Activated CD4-positive, alpha-beta memory T cell treated with anti-CD3 and anti-CD28 coated beads, Interleukin-2, amount 10 ng/mL, durations not matched to agents 7 days and 5 days (primary cell): ENCODE measurements at regions not wholly inside any gene's neighbourhood (a gene's known extent, or its start where the extent isn't known, plus 50 kb on each side); places are given as distances from the start of the nearest gene placed in this dataset.
"Not testable (repeated sequence)": the region's sequence is repeated elsewhere in the genome, so short reads cannot be mapped to it uniquely, and the experiment has no call there.

Experiments
- CTCF ChIA-PET: fragments of 350-600 bp; sonication (Branson Sonifier 250); formaldehyde crosslinking; loops from one replicate; lab custom pipeline; 2021; ENCODE audit warnings: antibody characterized with exemption, inconsistent platforms; lab: Charles Lee
- POLR2A ChIA-PET: fragments of 350-600 bp; sonication (Branson Sonifier 250); formaldehyde crosslinking; loops from one replicate; lab custom pipeline; 2021; ENCODE audit warnings: antibody characterized with exemption; lab: Charles Lee
- DNase-seq: peaks from one replicate; pipeline ENCODE4 v3.0.0-alpha.2; 2020
- H3K27ac Mint-ChIP-seq: one replicate; pipeline ENCODE4 v1.8.0; 2021; ENCODE audit warnings: mild to moderate bottlenecking, mixed read lengths
- H3K27me3 Mint-ChIP-seq: one replicate; pipeline ENCODE4 v1.8.0; 2021; ENCODE audit warnings: mixed read lengths
- H3K36me3 Mint-ChIP-seq: one replicate; pipeline ENCODE4 v1.8.0; 2021; ENCODE audit warnings: low read depth, mixed read lengths
- H3K4me1 Mint-ChIP-seq: one replicate; pipeline ENCODE4 v1.8.0; 2021; ENCODE audit warnings: mixed read lengths
- H3K4me3 Mint-ChIP-seq: one replicate; pipeline ENCODE4 v1.8.0; 2021; ENCODE audit warnings: mild to moderate bottlenecking, mixed read lengths
- H3K9me3 Mint-ChIP-seq: one replicate; pipeline ENCODE4 v1.8.0; 2021; ENCODE audit warnings: mixed read lengths

DNA sequence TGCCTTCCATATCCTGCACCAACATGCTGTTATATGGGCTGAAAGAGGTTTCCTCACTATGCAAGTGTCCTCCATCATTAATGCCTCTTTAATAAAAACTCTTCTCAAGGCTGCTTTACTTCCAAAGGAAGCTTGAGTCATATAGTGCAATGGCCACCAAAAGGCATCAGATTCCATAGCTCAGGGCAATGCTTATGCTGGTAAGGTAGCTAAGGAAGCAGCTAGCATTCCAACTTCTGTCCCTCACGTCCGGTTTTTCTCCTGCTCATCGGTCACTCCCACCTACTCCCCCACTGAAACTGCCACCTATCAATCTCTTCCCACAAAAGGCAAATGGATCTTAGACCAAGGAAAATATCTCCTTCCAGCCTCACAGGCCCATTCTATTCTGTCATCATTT is 117.1 kb upstream of the SLC4A7 start:
- POLR2A ChIA-PET, H3K4me1 Mint-ChIP-seq, H3K9me3 Mint-ChIP-seq, H3K27ac Mint-ChIP-seq, CTCF ChIA-PET, H3K36me3 Mint-ChIP-seq, H3K27me3 Mint-ChIP-seq, DNase-seq, H3K4me3 Mint-ChIP-seq: not testable (repeated sequence)

DNA sequence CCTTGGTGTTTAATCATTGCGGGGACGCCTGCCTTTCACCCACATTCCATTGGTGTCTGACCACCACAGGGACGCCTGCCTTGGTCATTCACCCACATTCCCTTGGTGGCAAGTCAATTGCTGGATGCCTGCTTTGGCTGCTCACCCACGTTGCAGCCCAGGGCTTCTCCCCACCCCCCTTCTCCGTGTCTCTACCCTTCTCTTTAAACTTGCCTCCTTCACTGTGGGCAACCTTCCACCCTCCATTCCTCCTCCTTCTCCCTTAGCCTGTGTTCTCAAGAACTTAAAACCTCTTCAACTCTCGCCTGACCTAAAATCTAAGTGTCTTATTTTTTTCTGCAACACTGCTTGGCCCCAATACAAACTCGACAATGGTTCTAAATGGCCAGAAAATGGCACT is 115.6 kb upstream of the SLC4A7 start:
- H3K27me3 Mint-ChIP-seq, H3K36me3 Mint-ChIP-seq, H3K27ac Mint-ChIP-seq, H3K4me3 Mint-ChIP-seq, DNase-seq, POLR2A ChIA-PET, H3K9me3 Mint-ChIP-seq, CTCF ChIA-PET: not testable (repeated sequence)
- peaks cover 22% of the 10 kb centered on the region for H3K4me1 Mint-ChIP-seq

DNA sequence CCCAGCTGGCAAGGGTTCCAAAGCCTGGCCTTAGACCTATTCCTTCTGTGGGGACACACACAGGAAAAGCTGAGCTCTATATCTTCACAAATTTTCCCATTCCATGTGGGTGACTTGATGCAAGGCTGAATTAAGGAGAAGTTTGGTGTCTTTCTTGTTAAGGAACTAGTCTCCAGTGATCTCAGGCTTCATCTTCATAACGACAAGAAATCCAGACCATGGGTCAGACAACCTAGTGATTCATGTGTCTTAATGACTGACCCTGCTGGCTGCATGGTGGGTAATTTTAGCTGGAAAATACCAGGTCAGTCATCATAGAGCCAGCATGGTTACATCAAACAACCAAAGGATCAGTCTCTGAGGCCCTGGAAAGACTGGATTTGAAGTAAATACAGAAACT is 112.7 kb upstream of the SLC4A7 start:
- ChIA-PET CTCF (no interaction called here), POLR2A (no interaction called here)
- no peaks in the 10 kb centered on the region for H3K9me3 Mint-ChIP-seq
- H3K27me3 Mint-ChIP-seq: no peaks in the 10 kb centered on the region
- H3K27ac Mint-ChIP-seq: no peak overlapping the region
- peaks cover 1% of the 10 kb centered on the region for H3K36me3 Mint-ChIP-seq
- DNase-seq: no peak
- H3K4me1 Mint-ChIP-seq: peaks cover 30% of the 10 kb centered on the region
- no peak overlapping the region for H3K4me3 Mint-ChIP-seq

DNA sequence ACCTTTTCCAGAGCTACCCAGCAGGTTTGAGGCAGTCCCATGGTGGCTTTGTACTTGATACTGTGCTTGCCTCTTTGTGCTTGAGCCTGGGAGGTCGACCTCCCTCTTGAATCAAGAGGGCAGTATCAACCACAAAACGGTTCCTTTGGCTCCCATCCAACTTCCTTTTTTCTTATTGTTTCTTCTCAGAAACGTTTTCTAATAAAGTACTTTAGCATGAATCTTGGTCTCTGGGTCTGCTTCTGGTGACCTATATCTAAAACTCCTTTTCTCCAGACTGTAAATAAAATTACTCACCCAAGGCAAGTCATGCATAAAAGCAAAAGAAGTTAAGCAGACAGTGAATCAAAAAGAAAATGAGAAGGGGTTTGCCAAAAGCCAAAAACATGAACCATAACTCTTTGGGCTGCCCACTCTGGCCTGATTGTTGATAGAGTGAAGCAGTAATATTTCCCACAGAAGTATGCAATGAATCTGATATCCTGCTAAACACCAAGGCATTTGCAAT is 112.2 kb upstream of the SLC4A7 start:
- no peaks in the 10 kb centered on the region for H3K27me3 Mint-ChIP-seq
- peaks cover 6% of the 10 kb centered on the region for H3K36me3 Mint-ChIP-seq
- peak overlapping the region; percentile 53 for H3K27ac Mint-ChIP-seq
- DNase-seq: no peak
- H3K4me3 Mint-ChIP-seq: no peak overlapping the region
- ChIA-PET CTCF (no interaction called here), POLR2A (no interaction called here)
- peaks cover 36% of the 10 kb centered on the region for H3K4me1 Mint-ChIP-seq
- H3K9me3 Mint-ChIP-seq: no peaks in the 10 kb centered on the region

DNA sequence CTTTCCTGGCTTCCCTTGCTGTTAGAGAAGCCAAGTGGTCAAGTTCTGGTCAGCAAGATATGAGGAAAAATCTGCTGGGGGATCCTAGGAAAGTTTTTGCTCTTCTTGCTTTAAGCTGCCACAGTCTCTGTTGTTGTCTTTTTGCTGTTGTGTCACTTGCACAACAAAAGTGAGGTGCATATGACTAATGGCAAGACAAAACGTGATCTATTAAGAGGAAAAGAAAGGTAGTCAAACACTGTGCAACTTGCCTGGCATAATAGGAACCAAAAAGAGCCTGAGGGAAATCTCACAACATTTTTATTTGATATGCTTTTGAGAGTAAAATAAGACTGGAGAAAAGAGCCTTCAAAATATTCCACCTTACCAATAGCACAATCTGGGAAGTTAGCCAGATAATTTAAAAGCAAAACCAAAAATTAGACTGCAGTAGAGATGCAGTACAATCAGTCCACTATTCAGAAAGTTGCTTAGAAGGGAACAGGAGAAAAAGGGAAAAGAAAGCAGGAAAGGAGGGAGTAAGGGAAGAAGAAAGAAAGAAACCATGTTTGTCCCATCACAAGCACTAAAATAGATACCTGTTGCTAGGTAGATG is 110.0 kb upstream of the SLC4A7 start:
- Mint-ChIP-seq H3K9me3 (no peaks in the 10 kb centered on the region), H3K4me1 (peaks cover 53% of the 10 kb centered on the region), H3K27ac (no peak overlapping the region), H3K4me3 (no peak overlapping the region), H3K27me3 (no peaks in the 10 kb centered on the region), H3K36me3 (peaks cover 9% of the 10 kb centered on the region)
- no peak for DNase-seq
- ChIA-PET POLR2A (no interaction called here), CTCF (no interaction called here)

DNA sequence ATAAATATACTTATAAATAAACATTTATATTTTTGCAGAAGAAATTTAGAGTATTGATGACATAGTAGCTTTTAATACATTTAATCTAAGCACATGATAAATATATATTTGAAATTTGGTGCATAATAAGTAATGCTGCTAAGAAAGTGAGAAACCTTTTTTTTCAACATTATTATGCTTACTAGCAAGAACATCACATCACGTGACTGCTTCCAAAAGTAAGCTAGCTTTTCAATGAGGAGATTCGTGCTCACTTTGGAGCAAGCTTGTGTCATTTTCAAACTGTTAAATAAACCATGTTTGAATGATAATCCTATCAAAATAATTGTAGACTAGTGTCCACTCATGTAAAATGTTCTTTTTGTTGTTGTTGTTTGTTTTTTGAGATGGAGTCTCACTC is 109.0 kb upstream of the SLC4A7 start:
- peaks cover 53% of the 10 kb centered on the region for H3K4me1 Mint-ChIP-seq
- no peak for DNase-seq
- POLR2A ChIA-PET: no interaction called here
- CTCF ChIA-PET: interaction anchor here (0.7 kb wide), 1 partner anchor 12 kb away, joined by 4 read pairs; no protein-coding TSS in a partner anchor
- H3K27me3 Mint-ChIP-seq: no peaks in the 10 kb centered on the region
- H3K27ac Mint-ChIP-seq: no peak overlapping the region
- peaks cover 9% of the 10 kb centered on the region for H3K36me3 Mint-ChIP-seq
- H3K4me3 Mint-ChIP-seq: no peak overlapping the region
- H3K9me3 Mint-ChIP-seq: no peaks in the 10 kb centered on the region

DNA sequence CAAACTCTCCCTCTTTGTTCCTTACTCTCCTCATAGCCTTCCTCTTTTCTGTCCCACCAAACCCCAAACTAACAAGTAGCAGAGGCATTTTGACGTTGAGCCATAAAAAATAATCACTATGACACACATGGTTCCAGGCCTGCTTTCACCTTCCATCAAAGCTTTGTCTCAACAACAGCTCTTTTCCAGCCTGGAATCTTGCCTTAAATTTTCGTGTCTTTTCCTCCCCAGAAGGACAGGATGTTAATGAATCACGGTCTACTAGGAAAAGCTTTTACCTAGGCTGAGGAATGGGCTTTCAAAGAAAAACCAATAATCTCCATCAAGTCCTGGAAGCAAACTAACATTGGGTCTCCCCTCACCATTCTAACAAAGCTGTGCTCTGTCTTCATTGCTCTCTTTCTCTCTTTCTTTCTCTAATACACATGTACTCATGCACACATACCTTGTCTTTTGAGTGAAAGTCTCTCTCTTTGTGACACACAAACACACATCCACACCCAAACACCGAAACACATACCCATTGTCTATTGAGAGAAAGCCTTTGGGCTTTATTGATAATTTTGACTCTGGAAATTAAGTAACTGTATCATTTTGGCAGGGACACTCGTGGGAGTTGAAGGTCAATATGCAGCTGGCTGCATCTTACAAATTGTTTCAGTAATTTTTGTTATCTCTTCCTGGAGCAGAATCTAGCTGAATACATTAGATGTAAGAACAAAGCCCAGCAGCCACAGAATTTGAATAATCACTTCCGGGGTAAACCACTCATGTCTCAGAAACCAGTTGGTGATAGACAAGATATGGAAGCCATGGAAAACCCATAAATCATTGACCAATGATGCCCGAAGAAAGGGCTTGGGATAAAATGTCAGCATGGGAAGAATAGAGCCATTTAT is 107.4 kb upstream of the SLC4A7 start:
- ChIA-PET CTCF (interaction anchor here (1.1 to 3.1 kb wide), 7 partner anchors 15 to 233 kb away, joined by 3 to 10 read pairs (median 4); partner anchors contain the start of gene SLC4A7), POLR2A (interaction anchor here (0.6 to 3.2 kb wide), 13 partner anchors 12 to 246 kb away, joined by 3 to 23 read pairs (median 4); partner anchors contain the start of gene SLC4A7)
- H3K4me1 Mint-ChIP-seq: peaks cover 47% of the 10 kb centered on the region
- peak overlapping the region; percentile 86 for H3K27ac Mint-ChIP-seq
- H3K4me3 Mint-ChIP-seq: peak overlapping the region; percentile 4
- H3K27me3 Mint-ChIP-seq: no peaks in the 10 kb centered on the region
- DNase-seq: peak; percentile 52
- no peaks in the 10 kb centered on the region for H3K9me3 Mint-ChIP-seq
- H3K36me3 Mint-ChIP-seq: peaks cover 9% of the 10 kb centered on the region

DNA sequence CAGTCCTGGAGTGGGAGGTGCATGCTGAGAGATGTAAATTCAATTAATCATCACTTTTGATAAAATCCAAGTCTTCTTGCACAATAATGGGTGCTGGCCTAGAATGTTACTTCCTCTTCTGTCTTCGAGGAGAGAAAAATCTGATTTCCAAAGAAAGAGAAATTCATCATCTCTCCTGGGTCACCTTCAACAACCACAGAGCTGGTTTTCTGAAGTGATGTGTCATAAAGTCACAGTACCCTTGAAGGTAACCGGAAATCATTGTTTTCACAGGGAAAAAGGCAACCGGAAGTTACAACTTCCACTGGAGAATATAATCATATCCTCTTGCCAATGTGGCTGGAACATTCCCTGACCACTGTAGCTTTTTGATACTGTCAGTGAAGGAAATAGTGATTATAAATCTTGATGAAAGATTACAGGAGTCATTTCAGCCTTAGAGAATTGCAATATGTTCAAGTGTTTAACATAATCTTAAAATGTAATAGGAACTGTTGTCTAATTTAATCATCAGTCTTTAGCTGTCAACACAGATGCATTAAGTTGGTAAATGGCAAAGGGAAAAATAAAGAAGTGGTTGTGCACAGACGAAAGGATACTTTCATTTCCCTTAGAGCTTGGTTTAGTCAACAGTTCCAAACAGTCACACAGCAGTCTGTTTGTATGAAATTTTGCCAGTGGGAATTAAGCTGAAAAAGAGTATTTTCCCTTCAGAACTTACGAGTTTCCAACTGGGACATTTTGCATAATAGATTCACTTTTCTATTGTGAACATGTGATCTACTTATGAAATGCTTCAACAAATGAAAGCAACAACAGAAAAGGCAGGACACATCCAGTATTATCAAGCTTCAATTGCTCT is 106.5 kb upstream of the SLC4A7 start:
- peaks cover 9% of the 10 kb centered on the region for H3K36me3 Mint-ChIP-seq
- no peak for DNase-seq
- no peak overlapping the region for H3K4me3 Mint-ChIP-seq
- H3K27me3 Mint-ChIP-seq: no peaks in the 10 kb centered on the region
- ChIA-PET CTCF (interaction anchor here (1.1 to 3.1 kb wide), 4 partner anchors 40 to 232 kb away, joined by 4 to 10 read pairs (median 4); no protein-coding TSS in a partner anchor), POLR2A (interaction anchor here (0.7 to 3.2 kb wide), 10 partner anchors 21 to 245 kb away, joined by 3 to 23 read pairs (median 4); partner anchors contain the start of gene SLC4A7)
- H3K9me3 Mint-ChIP-seq: no peaks in the 10 kb centered on the region
- H3K4me1 Mint-ChIP-seq: peaks cover 38% of the 10 kb centered on the region
- peak overlapping the region; percentile 86 for H3K27ac Mint-ChIP-seq

DNA sequence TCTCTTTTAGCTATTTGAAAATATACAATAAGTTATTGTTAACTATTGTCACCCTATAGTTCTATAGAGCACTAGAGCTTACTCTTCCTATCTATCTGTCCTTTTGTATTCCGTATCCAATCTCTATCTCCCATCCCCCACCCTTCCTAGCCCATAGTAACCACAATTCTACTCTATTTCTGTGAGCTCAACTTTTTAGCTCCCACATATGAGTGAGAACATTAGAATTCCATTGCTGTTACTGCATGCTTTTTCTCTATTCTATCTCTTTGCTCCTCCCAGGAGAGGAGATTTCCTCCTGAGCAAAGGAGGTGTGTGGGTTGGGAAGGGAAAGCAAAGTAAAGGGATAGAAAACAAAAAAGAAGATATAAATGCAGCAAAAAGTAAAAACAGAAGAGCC is 105.6 kb upstream of the SLC4A7 start:
- Mint-ChIP-seq H3K9me3 (no peaks in the 10 kb centered on the region), H3K27ac (peak overlapping the region; percentile 31), H3K4me1 (peaks cover 31% of the 10 kb centered on the region), H3K4me3 (no peak overlapping the region), H3K36me3 (peaks cover 9% of the 10 kb centered on the region), H3K27me3 (no peaks in the 10 kb centered on the region)
- CTCF ChIA-PET: interaction anchor here (3.1 kb wide), 1 partner anchor 91 kb away, joined by 10 read pairs; no protein-coding TSS in a partner anchor
- POLR2A ChIA-PET: interaction anchor here (0.7 to 3.2 kb wide), 5 partner anchors 38 to 106 kb away, joined by 3 to 23 read pairs (median 7); partner anchors contain the start of gene SLC4A7
- DNase-seq: no peak

DNA sequence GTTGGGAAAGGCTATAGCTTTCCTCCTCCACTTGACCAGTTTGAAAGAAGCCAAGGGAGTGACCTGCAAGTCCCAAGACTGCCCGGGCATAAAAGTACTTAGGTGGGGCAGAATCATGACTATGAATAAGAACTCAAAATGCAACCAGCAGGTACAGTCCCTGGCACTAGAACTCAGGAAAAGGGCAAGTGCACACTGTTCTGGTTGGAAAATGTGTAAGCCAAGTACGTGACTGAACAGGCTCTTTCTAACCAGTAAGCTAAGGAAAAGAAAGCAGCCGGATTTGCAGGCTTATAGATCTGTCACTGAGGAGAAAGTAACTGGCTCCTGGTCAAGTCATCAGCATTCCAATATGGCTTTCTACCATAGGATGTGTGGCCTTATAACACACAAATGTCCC is 101.2 kb upstream of the SLC4A7 start:
- no peak overlapping the region for H3K4me3 Mint-ChIP-seq
- no peaks in the 10 kb centered on the region for H3K9me3 Mint-ChIP-seq
- peaks cover 8% of the 10 kb centered on the region for H3K4me1 Mint-ChIP-seq
- POLR2A ChIA-PET: no interaction called here
- no peaks in the 10 kb centered on the region for H3K27me3 Mint-ChIP-seq
- DNase-seq: no peak
- H3K27ac Mint-ChIP-seq: no peak overlapping the region
- no peaks in the 10 kb centered on the region for H3K36me3 Mint-ChIP-seq
- CTCF ChIA-PET: interaction anchor here (0.7 kb wide), 1 partner anchor 331 kb away, joined by 3 read pairs; no protein-coding TSS in a partner anchor

DNA sequence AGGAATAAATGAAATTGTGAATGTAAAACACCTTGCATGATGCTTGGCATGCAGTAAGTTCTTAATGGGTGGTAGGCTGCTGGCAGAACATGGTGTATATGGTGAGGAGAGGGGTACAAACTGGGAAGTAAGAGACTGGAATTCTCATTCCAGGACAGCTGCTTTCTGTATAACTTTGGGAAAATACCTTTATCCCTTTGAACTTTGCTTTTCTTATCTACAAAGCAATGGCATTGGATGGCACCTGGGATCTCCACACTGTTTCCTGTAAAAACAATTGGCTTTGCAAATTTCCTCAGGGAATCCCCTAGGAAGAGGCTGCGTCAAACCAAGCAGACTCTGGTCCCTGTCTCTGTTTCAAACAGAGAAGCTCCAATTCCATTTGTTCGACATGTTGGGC is 100.7 kb upstream of the SLC4A7 start:
- CTCF ChIA-PET: interaction anchor here (0.8 kb wide), 1 partner anchor 206 kb away, joined by 3 read pairs; no protein-coding TSS in a partner anchor
- POLR2A ChIA-PET: no interaction called here
- Mint-ChIP-seq H3K27me3 (no peaks in the 10 kb centered on the region), H3K4me1 (peaks cover 2% of the 10 kb centered on the region), H3K27ac (no peak overlapping the region), H3K4me3 (no peak overlapping the region), H3K36me3 (no peaks in the 10 kb centered on the region), H3K9me3 (no peaks in the 10 kb centered on the region)
- DNase-seq: no peak

DNA sequence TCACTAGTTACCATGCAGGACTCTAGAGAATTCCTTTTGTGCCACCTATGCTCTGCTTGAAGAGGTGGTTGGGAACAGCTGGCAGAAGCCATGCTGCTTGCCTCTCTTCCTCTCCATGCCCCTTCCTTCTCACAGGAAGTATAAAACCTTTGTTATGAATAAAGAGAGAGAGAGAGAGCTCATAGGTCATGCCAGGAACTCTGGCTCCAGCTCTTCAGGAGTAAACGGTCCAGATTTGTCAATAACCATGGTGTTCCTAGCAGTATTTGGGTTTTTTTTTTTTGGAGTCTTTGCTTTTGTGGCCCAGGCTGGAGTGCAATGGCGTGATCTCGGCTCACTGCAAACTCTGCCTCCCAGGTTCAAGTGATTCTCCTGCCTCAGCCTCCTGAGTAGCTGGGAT is 97.7 kb upstream of the SLC4A7 start:
- DNase-seq: no peak
- ChIA-PET POLR2A (no interaction called here), CTCF (interaction anchor here (1.1 kb wide), 1 partner anchor 99 kb away, joined by 4 read pairs; no protein-coding TSS in a partner anchor)
- Mint-ChIP-seq H3K9me3 (no peaks in the 10 kb centered on the region), H3K27ac (no peak overlapping the region), H3K4me3 (no peak overlapping the region), H3K36me3 (no peaks in the 10 kb centered on the region), H3K27me3 (no peaks in the 10 kb centered on the region), H3K4me1 (no peaks in the 10 kb centered on the region)
